ENCODE measurements at regions not wholly inside any gene's neighbourhood (a gene's known extent, or its start where the extent isn't known, plus 50 kb on each side); places are given as distances from the start of the nearest gene placed in this dataset.
"Not testable (repeated sequence)": the region's sequence is repeated elsewhere in the genome, so short reads cannot be mapped to it uniquely, and the experiment has no call there.

GRCh38 chr13:89053418-89053817 is 1382.2 kb downstream of the SLITRK5 start:
- no peak for DNase-seq (ENCODE audit: low spot score)

- DNase-seq (ENCODE audit: low spot score): no peak
Measured at GRCh38 chr13:89057274-89057673, 1386.1 kb downstream of the SLITRK5 start.

GRCh38 chr13:89057862-89058261 is 1386.7 kb downstream of the SLITRK5 start:
- no peak for DNase-seq (ENCODE audit: low spot score)

- DNase-seq (ENCODE audit: low spot score): no peak
Measured at GRCh38 chr13:89061821-89062220, 1390.7 kb downstream of the SLITRK5 start.

GRCh38 chr13:89066868-89067466 is 1395.8 kb downstream of the SLITRK5 start:
- DNase-seq (ENCODE audit: low spot score): no peak

- DNase-seq (ENCODE audit: low spot score): no peak
Measured at GRCh38 chr13:89072979-89073378, 1401.8 kb downstream of the SLITRK5 start.

- DNase-seq (ENCODE audit: low spot score): no peak
Measured at GRCh38 chr13:89076622-89077021, 1405.5 kb downstream of the SLITRK5 start.

- no peak for DNase-seq (ENCODE audit: low spot score)
Measured at GRCh38 chr13:89082623-89083022, 1411.5 kb downstream of the SLITRK5 start.

- DNase-seq (ENCODE audit: low spot score): not testable (repeated sequence)
Measured at GRCh38 chr13:89088107-89088506, 1416.9 kb downstream of the SLITRK5 start.

GRCh38 chr13:89097994-89098393 is 1426.8 kb downstream of the SLITRK5 start:
- no peak for DNase-seq (ENCODE audit: low spot score)

GRCh38 chr13:89113744-89114143 is 1442.6 kb downstream of the SLITRK5 start:
- no peak for DNase-seq (ENCODE audit: low spot score)

GRCh38 chr13:89115307-89115706 is 1444.1 kb downstream of the SLITRK5 start:
- DNase-seq (ENCODE audit: low spot score): no peak

- DNase-seq (ENCODE audit: low spot score): no peak
Measured at GRCh38 chr13:89136678-89137077, 1465.5 kb downstream of the SLITRK5 start.

GRCh38 chr13:89150362-89150761 is 1479.2 kb downstream of the SLITRK5 start:
- no peak for DNase-seq (ENCODE audit: low spot score)

- DNase-seq (ENCODE audit: low spot score): no peak
Measured at GRCh38 chr13:89153941-89154340, 1482.8 kb downstream of the SLITRK5 start.

- no peak for DNase-seq (ENCODE audit: low spot score)
Measured at GRCh38 chr13:89163096-89163495, 1491.9 kb downstream of the SLITRK5 start.

- DNase-seq (ENCODE audit: low spot score): no peak
Measured at GRCh38 chr13:89165685-89166084, 1494.5 kb downstream of the SLITRK5 start.

- DNase-seq (ENCODE audit: low spot score): no peak
Measured at GRCh38 chr13:89169951-89170350, 1498.8 kb downstream of the SLITRK5 start.

- DNase-seq (ENCODE audit: low spot score): no peak
Measured at GRCh38 chr13:89181041-89181440, 1509.9 kb downstream of the SLITRK5 start.

- no peak for DNase-seq (ENCODE audit: low spot score)
Measured at GRCh38 chr13:89199138-89199537, 1528.0 kb downstream of the SLITRK5 start.

- no peak for DNase-seq (ENCODE audit: low spot score)
Measured at GRCh38 chr13:89204435-89204834, 1533.3 kb downstream of the SLITRK5 start.

GRCh38 chr13:89205856-89206520 is 1534.8 kb downstream of the SLITRK5 start:
- DNase-seq (ENCODE audit: low spot score): no peak

GRCh38 chr13:89212186-89212585 is 1541.0 kb downstream of the SLITRK5 start:
- no peak for DNase-seq (ENCODE audit: low spot score)

GRCh38 chr13:89214185-89214584 is 1543.0 kb downstream of the SLITRK5 start:
- no peak for DNase-seq (ENCODE audit: low spot score)

All from AG08396 (cell line).